Right ventricle myocardium superior (tissue), 1 donor: ENCODE measurements at regions not wholly inside any gene's neighbourhood (a gene's known extent, or its start where the extent isn't known, plus 50 kb on each side); places are given as distances from the start of the nearest gene placed in this dataset.
A peak's percentile ranks its signal among the peaks of the same experiment; 100 is the strongest.
"Not testable (repeated sequence)": the region's sequence is repeated elsewhere in the genome, so short reads cannot be mapped to it uniquely, and the experiment has no call there.

Source experiments
- ATAC-seq: fragments of 200-7000 bp; cut with Tn5 transposase; one replicate; pipeline ENCODE4 v1.9.1; 2020; ENCODE audit warnings: mild to moderate bottlenecking; ENCODE audit not compliant: poor library complexity
- DNase-seq: peaks from one replicate; pipeline ENCODE4 v3.0.0-alpha.2; 2020
- intact Hi-C: fragments of 100-400 bp; cut with DNase I; formaldehyde crosslinking; loops from one replicate; pipeline ENCODE4 v1.11.2; 2022
- donor health status: DM: no; HTN: yes; CAD: no; lungs with severe emphysema.

DNA sequence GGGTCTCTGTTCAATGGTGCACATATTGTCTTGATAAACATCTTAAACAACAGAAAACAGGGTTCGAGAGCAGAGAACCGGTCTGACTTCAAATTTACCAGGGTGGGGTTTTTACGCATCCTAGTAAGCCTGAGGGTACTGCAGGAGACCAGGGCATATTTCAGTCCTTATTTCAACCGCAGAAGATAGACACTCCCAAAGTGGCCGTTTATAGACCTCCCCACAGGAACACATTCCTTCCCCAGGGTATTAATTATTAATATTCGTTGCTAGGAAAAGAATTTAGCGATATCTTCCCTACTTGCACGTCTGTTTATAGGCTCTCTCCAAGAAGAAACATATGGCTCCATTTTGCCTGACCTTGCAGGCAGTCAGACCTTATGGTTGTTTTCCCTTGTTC is 1063.2 kb downstream of the DNAJB9 start:
- intact Hi-C loops, ATAC-seq: not testable (repeated sequence)

DNA sequence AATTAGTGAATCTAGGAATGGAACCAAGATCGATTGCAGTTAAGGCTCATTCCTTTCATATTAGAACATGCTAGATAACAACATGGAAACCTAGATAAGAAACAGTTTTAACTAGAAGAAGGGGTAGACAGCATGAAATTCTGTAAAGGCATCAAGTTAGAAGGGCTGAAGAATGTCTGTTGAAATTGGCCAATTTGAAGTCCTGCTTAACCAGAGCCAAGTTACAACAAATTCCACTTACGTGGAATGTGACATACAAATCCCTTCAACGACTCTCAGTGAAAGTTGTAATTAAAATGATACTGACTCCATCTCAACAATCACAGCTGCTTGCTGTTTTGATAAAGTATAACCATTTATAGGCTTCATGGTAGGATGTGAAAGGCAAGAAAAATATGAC is 1065.7 kb downstream of the DNAJB9 start:
- ATAC-seq: peak; percentile 29

More for the DNA sequence above, 1063.2 kb downstream of the DNAJB9 start:
- not testable (repeated sequence) for DNase-seq

DNA sequence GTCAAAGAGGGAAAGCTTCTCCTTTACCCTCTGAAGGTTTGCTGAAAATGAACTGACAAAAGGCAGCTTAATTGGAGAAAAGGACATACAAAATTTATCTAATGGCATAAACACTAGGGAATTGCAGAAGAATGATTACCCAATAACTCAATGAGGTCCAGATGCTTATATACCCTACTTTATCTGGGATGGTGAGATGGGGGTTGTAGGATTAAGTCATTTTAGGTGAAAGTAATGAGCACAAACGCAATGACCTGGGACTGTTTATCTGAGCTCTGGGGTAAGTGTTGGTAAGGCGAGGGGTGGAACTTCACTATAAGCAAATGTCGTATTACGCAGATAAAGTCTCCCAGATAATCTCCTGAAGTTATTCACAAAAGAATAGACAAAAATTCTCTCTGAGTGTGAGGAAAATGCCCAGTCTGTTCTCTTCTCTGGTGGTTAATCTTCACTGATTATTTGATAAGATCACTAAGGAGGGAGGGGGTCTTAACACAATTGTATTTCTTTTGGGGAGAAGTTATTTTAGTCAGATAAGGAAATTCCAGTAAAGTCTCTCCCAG is 1067.8 kb downstream of the DNAJB9 start:
- ATAC-seq (peak; percentile 53), DNase-seq (no peak)
- intact Hi-C loops: no loop called here

More for the DNA sequence above, 1065.7 kb downstream of the DNAJB9 start:
- intact Hi-C loops: no loop called here
- no peak for DNase-seq

DNA sequence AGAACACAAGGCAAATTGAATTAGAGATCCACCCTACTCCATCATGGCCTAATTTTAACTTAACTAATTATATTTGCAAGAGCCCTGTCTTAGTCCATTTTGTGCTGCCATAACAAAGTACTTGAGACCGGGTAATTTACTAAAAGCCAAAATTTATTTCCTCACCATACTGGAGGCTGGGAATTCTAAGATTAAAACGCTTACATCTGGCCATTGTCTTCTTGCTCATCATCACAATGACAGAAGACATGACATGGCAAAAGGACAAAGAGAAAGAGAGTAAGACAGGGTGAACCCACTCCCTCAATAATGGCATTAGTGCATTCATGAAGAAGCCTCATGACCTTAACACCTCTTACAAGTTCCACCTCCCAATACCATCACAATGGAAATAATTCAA is 1068.6 kb downstream of the DNAJB9 start:
- ATAC-seq: no peak
- no peak for DNase-seq
- intact Hi-C loops: no loop called here

DNA sequence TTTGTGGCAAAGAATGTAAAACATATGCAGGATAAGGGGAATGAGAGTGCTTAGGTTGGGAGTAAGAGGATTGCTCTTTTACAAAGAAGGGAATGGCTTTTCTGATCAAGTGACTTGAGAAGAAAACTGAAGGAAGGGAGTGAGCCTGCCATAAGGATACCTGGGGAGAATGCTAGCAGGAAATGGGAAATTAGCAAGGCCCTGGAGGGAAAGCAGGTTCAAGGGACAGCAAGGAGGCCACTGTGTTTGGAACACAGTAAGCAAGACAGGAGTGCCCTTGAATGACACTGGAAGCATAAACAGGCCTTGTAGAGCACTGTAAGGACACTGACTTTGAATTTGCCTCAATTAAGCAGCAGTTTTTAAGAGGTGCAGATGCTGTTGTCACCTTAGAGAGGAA is 1069.9 kb downstream of the DNAJB9 start:
- intact Hi-C loops: no loop called here
- DNase-seq: no peak

DNA sequence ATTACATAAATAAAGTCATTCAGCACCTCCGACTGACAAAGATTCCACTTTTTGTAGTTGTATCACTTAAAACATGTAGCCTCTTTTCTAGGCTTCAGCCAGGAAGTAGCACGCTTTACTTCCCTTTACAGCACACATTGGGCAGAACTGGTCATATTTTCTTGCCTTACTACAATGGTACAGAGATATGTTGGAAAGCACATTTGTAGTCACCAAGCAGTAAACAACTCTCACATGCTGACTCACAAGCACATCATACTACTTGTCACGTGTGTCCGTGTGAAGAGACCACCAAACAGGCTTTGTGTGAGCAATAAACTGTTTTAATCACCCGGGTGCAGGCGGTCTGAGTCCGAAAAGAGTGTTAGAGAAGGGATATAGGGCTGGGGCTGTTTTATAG is 1071.8 kb downstream of the DNAJB9 start:
- intact Hi-C loops: no loop called here

More for the DNA sequence above, 1069.9 kb downstream of the DNAJB9 start:
- no peak for ATAC-seq

DNA sequence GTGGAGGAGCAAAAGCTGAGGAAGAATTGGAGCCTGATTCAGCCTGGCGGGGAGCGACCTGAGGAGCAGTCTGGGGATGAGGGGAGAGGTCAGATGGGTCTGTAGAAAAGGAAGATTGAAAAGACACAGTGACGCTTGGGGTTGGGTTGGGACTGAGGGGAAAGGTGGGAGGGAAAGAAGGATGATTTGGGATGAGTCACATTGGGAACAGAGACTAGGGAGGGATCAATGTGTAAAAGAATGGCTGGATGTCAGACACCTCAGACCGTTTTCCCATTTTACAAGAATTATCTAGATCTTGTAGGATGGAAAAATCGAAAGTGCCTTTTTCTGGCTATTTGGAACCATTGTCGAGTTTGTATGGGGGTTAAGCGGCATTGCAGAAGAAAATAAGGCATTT is 1076.5 kb downstream of the DNAJB9 start:
- DNase-seq: no peak
- intact Hi-C loops: no loop called here
- ATAC-seq: no peak

More for the DNA sequence above, 1071.8 kb downstream of the DNAJB9 start:
- ATAC-seq: no peak
- no peak for DNase-seq

DNA sequence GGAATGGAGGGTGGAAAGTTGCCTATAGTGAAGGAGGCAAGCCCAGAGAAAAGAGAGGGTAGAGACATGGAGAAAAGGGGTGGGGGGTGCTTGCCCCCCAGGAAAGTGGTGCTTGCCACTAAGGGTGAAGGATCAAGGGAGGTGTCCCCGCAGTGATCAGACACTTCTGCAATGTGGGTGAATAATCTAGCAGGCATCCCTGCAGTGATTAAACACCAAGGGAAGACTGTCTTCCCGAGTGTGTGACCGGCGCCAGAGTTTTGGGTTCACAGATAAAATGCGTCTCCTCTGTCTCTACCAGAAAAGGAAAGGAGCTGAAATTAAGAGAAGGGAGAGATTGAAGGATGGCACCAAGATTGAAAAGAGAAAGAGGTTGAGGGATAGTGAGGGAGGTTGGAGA is 1076.9 kb downstream of the DNAJB9 start:
- intact Hi-C loops, ATAC-seq, DNase-seq: not testable (repeated sequence)

DNA sequence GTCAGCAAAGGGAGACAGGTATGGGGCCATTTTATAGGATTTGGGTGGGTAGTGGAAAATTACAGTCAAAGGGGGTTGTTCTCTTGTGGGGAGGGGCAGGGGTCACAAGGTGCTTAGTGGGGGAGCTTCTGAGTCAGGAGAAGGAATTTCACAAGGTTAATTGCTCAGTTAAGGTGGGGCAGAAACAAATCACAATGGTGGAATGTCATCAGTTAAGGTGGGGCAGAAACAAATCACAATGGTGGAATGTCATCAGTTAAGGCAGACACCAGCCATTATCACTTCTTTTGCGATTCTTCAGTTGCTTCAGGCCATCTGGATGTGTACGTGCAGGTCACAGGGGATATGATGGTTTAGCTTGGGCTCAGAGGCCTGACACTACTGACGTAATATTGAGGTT is 1077.6 kb downstream of the DNAJB9 start:
- intact Hi-C loops: not testable (repeated sequence)

DNA sequence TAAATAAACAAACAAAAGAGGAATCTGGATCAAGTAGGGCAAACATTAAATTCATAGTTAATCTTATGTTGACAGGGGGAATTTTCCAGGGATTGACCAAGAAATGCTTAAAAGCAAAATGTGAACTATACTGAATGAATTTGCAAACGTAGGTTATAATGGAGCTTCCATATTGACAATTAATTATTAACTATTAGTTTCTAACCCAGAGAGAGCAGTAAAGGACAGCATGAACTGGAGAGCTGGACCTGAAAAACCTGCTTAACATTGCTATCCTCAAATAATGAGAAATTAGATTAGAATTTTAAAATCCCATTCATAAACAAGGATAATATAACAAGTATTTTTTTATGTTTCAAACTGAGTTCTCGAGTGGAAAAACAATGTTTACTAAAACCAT is 1089.6 kb downstream of the DNAJB9 start:
- DNase-seq (no peak), ATAC-seq (no peak)
- intact Hi-C loops: no loop called here

More for the DNA sequence above, 1077.6 kb downstream of the DNAJB9 start:
- DNase-seq, ATAC-seq: not testable (repeated sequence)

DNA sequence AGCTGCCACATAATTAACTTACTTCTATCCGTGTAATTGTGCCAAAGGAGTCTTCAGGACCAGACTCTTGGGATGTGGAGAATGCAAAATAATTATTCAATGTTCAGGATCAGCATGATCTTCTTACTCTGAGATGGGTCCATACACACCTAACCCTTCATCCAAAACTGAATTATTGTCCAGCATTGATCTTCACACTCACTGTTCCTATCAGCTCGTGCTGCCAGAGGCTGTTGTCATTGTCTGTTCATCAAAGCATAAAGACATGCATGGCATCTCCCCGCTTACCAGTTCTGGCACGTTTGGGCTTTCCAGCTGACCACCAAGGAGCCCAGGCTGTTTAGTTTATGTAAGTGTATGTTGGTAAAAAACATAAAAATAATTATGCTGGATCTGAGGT is 1090.7 kb downstream of the DNAJB9 start:
- DNase-seq (no peak), ATAC-seq (no peak)
- intact Hi-C loops: no loop called here

DNA sequence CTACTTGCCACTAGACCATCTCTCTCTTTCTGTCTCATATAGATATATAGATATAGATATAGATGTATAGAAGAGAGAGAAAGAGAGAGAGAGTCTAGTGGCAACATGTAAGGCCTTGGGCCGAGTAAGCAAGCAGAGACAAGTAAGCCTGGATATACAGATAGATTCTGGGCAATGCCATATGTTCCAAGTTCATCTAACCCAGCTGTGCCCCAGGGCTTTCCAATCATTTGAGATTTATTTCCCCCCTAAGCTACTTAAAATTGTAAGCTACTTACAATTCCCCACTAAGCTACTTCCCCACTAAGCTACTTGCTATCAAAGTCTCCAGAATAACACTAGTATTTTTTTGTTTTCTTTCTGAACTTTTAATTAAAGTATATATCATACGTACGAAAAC is 1094.1 kb downstream of the DNAJB9 start:
- DNase-seq (no peak), ATAC-seq (no peak)
- intact Hi-C loops: no loop called here

DNA sequence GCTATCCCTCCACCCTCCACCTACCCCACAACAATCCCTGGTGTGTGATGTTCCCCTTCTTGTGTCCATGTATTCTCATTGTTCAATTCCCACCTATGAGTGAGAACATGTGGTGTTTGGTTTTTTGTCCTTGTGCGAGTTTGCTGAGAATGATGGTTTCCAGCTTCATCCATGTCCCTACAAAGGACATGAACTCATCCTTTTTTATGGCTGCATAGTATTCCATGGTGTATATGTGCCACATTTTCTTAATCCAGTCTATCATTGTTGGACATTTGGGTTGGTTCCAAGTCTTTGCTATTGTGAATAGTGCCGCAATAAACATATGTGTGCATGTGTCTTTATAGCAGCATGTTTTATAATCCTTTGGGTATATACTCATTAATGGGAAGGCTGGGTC is 1117.6 kb downstream of the DNAJB9 start:
- DNase-seq, intact Hi-C loops, ATAC-seq: not testable (repeated sequence)

DNA sequence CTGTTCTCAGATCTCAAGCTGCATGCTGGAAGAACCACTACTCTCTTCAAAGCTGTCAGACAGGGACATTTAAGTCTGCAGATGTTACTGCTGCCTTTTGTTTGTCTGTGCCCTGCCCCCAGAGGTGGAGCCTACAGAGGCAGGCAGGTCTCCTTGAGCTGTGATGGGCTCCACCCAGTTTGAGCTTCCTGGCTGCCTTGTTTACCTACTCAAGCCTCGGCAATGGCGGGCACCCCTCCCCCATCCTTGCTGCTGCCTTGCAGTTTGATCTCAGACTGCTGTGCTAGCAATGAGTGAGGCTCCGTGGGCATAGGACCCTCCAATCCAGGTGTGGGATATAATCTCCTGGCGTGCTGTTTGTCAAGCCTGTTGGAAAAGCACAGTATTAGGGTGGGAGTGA is 1122.9 kb downstream of the DNAJB9 start:
- DNase-seq, ATAC-seq, intact Hi-C loops: not testable (repeated sequence)

DNA sequence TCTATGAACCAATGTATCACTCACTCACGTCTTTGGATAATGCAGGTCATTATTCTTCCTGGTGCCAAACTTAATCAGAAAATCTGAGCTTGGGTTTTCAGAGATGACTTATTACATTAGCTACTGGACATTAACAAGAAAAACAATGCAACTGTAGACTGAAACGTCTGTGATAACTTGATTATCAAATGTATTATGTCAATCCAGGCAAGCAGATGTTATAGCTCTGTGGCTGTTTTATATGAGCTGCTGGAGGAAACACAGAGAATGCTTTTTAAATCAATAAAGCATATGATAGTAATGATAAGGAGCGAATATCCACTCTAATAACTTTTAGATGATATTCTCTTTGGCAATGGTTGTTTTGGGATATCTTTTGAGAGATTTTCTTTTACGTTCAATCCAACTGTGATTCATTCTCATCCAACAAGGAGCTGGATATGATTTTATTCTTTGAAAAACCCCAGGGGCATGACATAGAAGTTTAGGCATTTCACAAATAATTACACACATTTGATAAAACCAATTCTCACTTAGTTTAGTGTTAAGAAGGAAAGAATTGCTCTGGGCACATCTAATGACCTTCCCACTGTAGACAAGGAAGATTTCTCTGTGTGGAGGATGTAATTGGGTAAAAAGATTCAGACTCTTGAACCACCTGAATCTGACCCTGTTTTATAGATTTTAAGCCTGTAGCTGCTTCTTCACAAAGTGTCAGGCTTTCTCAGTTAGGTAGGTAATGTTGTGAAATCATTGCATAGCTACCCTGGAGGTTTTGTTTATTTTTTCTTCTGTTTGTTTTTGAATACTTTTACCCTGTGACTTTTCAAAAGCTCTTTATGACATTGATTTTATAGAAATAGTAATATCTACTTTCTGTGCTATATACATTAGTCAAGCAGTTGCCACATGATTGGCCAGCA is 1124.7 kb downstream of the DNAJB9 start:
- intact Hi-C loops: no loop called here
- DNase-seq (no peak), ATAC-seq (no peak)

DNA sequence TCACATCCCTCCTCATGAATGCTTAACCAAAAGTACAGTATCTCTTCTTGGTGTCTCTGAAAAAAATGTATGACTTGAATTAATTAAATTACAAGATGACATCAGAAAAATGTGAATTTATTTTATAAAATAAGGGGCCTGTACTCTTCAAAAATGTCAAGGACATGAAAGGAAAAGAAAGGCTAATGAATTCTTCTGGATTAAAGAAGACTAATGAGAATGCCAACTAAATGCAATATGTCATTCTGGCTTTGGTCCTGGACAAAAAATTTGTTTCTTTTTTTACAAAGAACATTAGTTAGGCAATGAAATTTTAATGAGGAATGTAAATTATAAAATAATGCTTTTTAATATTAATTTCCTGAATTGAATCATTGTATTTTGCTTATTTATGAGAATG is 1125.7 kb downstream of the DNAJB9 start:
- ATAC-seq (no peak), DNase-seq (no peak)
- intact Hi-C loops: no loop called here

DNA sequence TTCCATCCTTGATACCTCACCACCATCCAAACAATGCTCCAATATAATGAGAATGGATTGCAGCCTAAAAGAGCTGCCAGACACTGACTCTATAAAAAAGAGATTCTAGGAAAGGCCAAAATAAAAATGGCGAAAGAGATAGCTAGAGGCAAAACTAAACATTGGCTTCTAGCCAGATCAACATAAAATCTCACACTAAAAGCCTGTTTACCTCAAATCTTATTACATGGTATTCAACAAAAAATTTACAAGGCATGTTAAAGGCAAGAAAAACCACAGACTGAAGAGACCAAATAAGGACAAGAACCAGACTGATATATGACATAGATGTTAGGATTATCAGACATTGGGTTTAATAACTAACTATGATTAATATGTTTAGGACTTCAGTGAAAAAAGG is 1127.0 kb downstream of the DNAJB9 start:
- DNase-seq: no peak
- ATAC-seq: no peak
- intact Hi-C loops: no loop called here

DNA sequence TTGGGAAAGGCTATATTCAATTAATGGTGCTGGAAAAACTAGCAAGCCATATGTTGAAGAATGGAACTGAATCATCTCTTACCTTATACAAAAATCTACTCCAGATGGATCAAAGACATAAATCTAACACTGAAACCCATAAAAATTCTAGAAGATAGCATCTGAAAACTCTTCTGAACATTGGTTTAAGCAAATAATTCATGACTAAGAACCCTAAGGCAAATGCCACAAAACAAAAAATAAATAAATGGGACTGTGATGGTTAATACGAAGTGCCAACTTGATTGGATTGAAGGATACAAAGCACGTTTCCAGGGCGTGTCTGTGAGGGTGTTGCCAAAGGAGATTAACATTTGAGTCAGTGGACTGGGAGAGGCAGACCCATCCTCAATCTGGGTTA is 1130.0 kb downstream of the DNAJB9 start:
- ATAC-seq (no peak), DNase-seq (no peak)
- intact Hi-C loops: no loop called here

DNA sequence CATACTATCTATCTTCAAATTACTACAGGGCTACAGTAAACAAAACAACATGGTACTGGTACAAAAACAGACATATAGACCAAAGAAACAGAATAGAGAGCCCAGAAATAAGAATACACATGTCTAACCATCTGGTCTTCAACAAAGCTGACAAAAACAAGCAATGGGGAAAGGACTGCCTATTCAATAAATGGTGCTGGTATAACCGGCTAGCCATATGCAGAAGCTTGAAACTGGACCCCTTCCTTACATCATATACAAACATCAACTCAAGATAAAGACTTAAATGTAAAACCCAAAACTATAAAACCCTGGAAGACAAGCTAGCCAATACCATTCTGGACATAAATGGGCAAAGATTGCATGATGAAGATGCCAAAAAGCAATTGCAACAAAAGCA is 1143.7 kb downstream of the DNAJB9 start:
- ATAC-seq: no peak
- intact Hi-C loops: no loop called here

DNA sequence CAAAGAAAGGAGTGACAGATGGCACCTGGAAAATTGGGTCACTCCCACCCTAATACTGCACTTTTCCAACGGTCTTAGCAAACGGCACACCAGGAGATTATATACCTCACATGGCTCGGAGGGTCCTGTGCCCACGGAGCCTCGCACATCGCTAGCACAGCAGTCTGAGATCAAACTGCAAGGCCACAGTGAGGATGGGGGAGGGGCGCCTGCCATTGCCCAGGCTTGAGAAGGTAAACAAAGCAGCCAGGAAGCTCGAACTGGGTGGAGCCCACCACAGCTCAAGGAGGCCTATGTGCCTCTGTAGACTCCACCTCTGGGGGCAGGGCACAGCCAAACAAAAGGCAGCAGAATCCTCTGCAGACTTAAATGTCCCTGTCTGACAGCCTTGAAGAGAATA is 1149.7 kb downstream of the DNAJB9 start:
- intact Hi-C loops, ATAC-seq, DNase-seq: not testable (repeated sequence)

More for the DNA sequence above, 1143.7 kb downstream of the DNAJB9 start:
- no peak for DNase-seq
